ENCODE measurements at regions not wholly inside any gene's neighbourhood (a gene's known extent, or its start where the extent isn't known, plus 50 kb on each side); places are given as distances from the start of the nearest gene placed in this dataset.

DNA sequence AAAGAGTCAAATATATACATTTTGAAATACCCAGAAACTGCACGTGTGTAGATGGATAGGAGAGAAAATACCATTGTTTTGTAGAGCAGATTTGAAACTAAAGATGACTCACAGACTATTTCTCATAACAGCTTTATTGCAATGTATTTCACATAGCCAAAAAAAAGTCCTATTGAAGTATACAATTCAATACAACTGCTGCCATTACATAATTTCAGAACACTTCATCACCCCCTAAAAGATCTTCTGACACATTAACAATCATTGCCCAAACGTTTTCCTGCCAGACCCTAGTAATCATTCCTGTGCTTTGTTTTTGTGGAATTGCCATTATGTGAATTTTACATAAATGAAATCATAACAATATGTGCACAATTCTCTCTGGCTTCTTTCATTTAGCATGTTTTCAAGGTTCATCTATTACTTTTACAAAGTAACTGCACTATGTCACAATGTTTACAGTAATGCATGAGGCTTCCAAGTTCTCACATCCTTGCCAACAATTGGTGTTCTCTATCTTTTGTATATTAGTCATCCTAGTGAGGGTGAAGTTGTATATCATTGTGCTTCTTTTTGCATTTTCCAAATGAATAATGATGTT, 378.6 kb upstream of the CWC22 start:
- no peak overlapping the region for H3K4me2 ChIP-seq (ENCODE audit: low read length)
- H3K9me3 ChIP-seq (ENCODE audit: low read length) = no peaks in the 10 kb centered on the region
- H3K36me3 ChIP-seq (ENCODE audit: insufficient read depth, low read length) = no peaks in the 10 kb centered on the region
- no peaks in the 10 kb centered on the region for H3F3A ChIP-seq (ENCODE audit: insufficient read depth, low read length, poor library complexity, severe bottlenecking)
- H3K9me2 ChIP-seq (ENCODE audit: insufficient read depth, low read length) = no peaks in the 10 kb centered on the region
- no peak overlapping the region for H3K9ac ChIP-seq (ENCODE audit: low read length)
- no peaks in the 10 kb centered on the region for H4K20me1 ChIP-seq (ENCODE audit: insufficient read depth)
- no peak overlapping the region for H2AFZ ChIP-seq (ENCODE audit: low read depth, low read length)
- H3K27ac ChIP-seq (ENCODE audit: low read length) = no peak overlapping the region
- no peak overlapping the region for H3K4me3 ChIP-seq (ENCODE audit: low read length)
- TF ChIP-seq EZH2 (IDR thresholded peaks at IDR 0.05; ENCODE audit: borderline replicate concordance, insufficient read depth, low read length, poor library complexity, severe bottlenecking) = no peak
- TF ChIP-seq EP300 (conservative IDR thresholded peaks at IDR 0.05; ENCODE audit: poor library complexity, severe bottlenecking) = no peak
- no peak for TF ChIP-seq MXI1 (conservative IDR thresholded peaks at IDR 0.05; ENCODE audit: poor library complexity, severe bottlenecking)
- no peaks in the 10 kb centered on the region for H3K27me3 ChIP-seq (ENCODE audit: insufficient read depth, low read depth, low read length)
- no peaks in the 10 kb centered on the region for H3K79me2 ChIP-seq (replicated peaks; ENCODE audit: insufficient read depth, low read length)

- no peaks in the 10 kb centered on the region for H4K20me1 ChIP-seq (ENCODE audit: insufficient read depth)
- TF ChIP-seq, protein P1, sequence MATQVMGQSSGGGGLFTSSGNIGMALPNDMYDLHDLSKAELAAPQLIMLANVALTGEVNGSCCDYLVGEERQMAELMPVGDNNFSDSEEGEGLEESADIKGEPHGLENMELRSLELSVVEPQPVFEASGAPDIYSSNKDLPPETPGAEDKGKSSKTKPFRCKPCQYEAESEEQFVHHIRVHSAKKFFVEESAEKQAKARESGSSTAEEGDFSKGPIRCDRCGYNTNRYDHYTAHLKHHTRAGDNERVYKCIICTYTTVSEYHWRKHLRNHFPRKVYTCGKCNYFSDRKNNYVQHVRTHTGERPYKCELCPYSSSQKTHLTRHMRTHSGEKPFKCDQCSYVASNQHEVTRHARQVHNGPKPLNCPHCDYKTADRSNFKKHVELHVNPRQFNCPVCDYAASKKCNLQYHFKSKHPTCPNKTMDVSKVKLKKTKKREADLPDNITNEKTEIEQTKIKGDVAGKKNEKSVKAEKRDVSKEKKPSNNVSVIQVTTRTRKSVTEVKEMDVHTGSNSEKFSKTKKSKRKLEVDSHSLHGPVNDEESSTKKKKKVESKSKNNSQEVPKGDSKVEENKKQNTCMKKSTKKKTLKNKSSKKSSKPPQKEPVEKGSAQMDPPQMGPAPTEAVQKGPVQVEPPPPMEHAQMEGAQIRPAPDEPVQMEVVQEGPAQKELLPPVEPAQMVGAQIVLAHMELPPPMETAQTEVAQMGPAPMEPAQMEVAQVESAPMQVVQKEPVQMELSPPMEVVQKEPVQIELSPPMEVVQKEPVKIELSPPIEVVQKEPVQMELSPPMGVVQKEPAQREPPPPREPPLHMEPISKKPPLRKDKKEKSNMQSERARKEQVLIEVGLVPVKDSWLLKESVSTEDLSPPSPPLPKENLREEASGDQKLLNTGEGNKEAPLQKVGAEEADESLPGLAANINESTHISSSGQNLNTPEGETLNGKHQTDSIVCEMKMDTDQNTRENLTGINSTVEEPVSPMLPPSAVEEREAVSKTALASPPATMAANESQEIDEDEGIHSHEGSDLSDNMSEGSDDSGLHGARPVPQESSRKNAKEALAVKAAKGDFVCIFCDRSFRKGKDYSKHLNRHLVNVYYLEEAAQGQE (IDR thresholded peaks at IDR 0.05; ENCODE audit: borderline replicate concordance) = no peak
- TF ChIP-seq EZH2 (IDR thresholded peaks at IDR 0.05; ENCODE audit: borderline replicate concordance, insufficient read depth, low read length, poor library complexity, severe bottlenecking) (no peak), POLR2AphosphoS5 (IDR thresholded peaks at IDR 0.05) (no peak), EP300 (conservative IDR thresholded peaks at IDR 0.05; ENCODE audit: poor library complexity, severe bottlenecking) (no peak), TAF1 (IDR thresholded peaks at IDR 0.05; ENCODE audit: low read depth) (no peak), MXI1 (conservative IDR thresholded peaks at IDR 0.05; ENCODE audit: poor library complexity, severe bottlenecking) (no peak), CTCF (IDR thresholded peaks at IDR 0.05; ENCODE audit: poor library complexity, severe bottlenecking) (no peak), RAD21 (conservative IDR thresholded peaks at IDR 0.05) (no peak)
- H3K9ac ChIP-seq (ENCODE audit: low read length) = no peak overlapping the region
- H3K9me2 ChIP-seq (ENCODE audit: insufficient read depth, low read length) = no peaks in the 10 kb centered on the region
- H3K9me3 ChIP-seq (ENCODE audit: low read length) = no peaks in the 10 kb centered on the region
- H3K36me3 ChIP-seq (ENCODE audit: insufficient read depth, low read length) = no peaks in the 10 kb centered on the region
- no peak overlapping the region for H3K4me3 ChIP-seq (ENCODE audit: low read length)
- H3K27me3 ChIP-seq (ENCODE audit: insufficient read depth, low read depth, low read length) = no peaks in the 10 kb centered on the region
- no peak overlapping the region for H2AFZ ChIP-seq (ENCODE audit: low read depth, low read length)
- H3K79me2 ChIP-seq (replicated peaks; ENCODE audit: insufficient read depth, low read length) = no peaks in the 10 kb centered on the region
- H3F3A ChIP-seq (ENCODE audit: insufficient read depth, low read length, poor library complexity, severe bottlenecking) = no peaks in the 10 kb centered on the region
- no peak overlapping the region for H3K27ac ChIP-seq (ENCODE audit: low read length)
- no peak overlapping the region for H3K4me2 ChIP-seq (ENCODE audit: low read length)
These were observed 369.0 kb upstream of the CWC22 start for GRCh38 chr2:180376066-180376465.

Data from neural cell (in vitro differentiated cells).